GM12878 (cell line): ENCODE measurements at regions not wholly inside any gene's neighbourhood (a gene's known extent, or its start where the extent isn't known, plus 50 kb on each side); places are given as distances from the start of the nearest gene placed in this dataset.

Source experiments
- ATAC-seq: fragments of 200-7000 bp; cut with Tn5 transposase; 3 replicates; pipeline ENCODE4 v1.9.1; 2020; ENCODE audit warnings: mild to moderate bottlenecking, moderate library complexity
- BruUV-seq: library from RNA; stranded (reverse); fragments of 400-500 nt; replicated peaks from 2 replicates; lab custom pipeline; 2021; lab: Mats Ljungman, UMichigan
- CTCF ChIA-PET: fragments of 300-600 bp; sonication (Branson Sonifier 250); formaldehyde crosslinking; extraction: SDS; loops from one replicate; lab custom pipeline; 2021; ENCODE audit warnings: inconsistent platforms; lab: Yijun Ruan, JAX
- POLR2A ChIA-PET: fragments of 350-600 bp; formaldehyde crosslinking; extraction: SDS; loops from one replicate; lab custom pipeline; 2021; ENCODE audit warnings: inconsistent platforms; lab: Charles Lee
- RAD21 ChIA-PET: fragments of 300-600 bp; sonication (Branson Sonifier 250); formaldehyde crosslinking; loops from one replicate; lab custom pipeline; 2023; ENCODE audit warnings: antibody characterized with exemption; ENCODE audit not compliant: unreplicated experiment; lab: Charles Lee
- SMC1A ChIA-PET: fragments of 300-600 bp; sonication (Branson Sonifier 250); formaldehyde crosslinking; loops from one replicate; lab custom pipeline; 2023; ENCODE audit not compliant: unreplicated experiment, uncharacterized antibody; lab: Charles Lee
- DNase-seq: peaks from one replicate; pipeline ENCODE4 v3.0.0-alpha.2; 2011; ENCODE audit warnings: low read depth, low spot score
- FAIRE-seq: peaks from 3 replicates; lab custom pipeline; 2011; peaks lifted over from hg19 to GRCh38; lab: Jason Lieb, UNC
- H2AFZ ChIP-seq: 2 replicates; pipeline ENCODE4 v1.6.0; 2011; ENCODE audit warnings: low read depth, low read length, control low read depth; ENCODE audit not compliant: control insufficient read depth
- H3K27ac ChIP-seq: 2 replicates; pipeline ENCODE4 v1.5.1; 2011; ENCODE audit warnings: control low read depth; ENCODE audit not compliant: control insufficient read depth, insufficient read depth
- H3K27me3 ChIP-seq, 2 experiments: replicated peaks in 1 of 2; 2 replicates each; pipeline versions ENCODE4 v1.6.0 to v1.6.1; 2011; ENCODE audit warnings: low read length in 1 of 2; ENCODE audit not compliant: control insufficient read depth in 2 of 2, insufficient read depth in 2 of 2
- H3K36me3 ChIP-seq, 2 experiments: 2 replicates each; pipeline ENCODE4 v1.5.1; 2011; ENCODE audit warnings: low read length in 1 of 2; ENCODE audit not compliant: control insufficient read depth in 2 of 2, insufficient read depth in 2 of 2
- H3K4me1 ChIP-seq: 2 replicates; pipeline ENCODE4 v1.6.1; 2011; ENCODE audit warnings: mild to moderate bottlenecking, low read length, moderate library complexity, mixed read lengths; ENCODE audit not compliant: control insufficient read depth, insufficient read depth
- H3K4me2 ChIP-seq: 2 replicates; pipeline ENCODE4 v1.6.0; 2011; ENCODE audit warnings: control low read depth; ENCODE audit not compliant: control insufficient read depth, insufficient read depth
- H3K4me3 ChIP-seq: fragments of 200-600 bp; sonication (generic); 2 replicates; pipeline ENCODE4 v1.5.1; 2016
- H3K79me2 ChIP-seq: 2 replicates; pipeline ENCODE4 v1.6.0; 2011; ENCODE audit warnings: low read length; ENCODE audit not compliant: control insufficient read depth, insufficient read depth
- H3K9ac ChIP-seq: 2 replicates; pipeline ENCODE4 v1.8.0; 2011; ENCODE audit warnings: low read length, control low read depth, mixed read lengths; ENCODE audit not compliant: control insufficient read depth, insufficient read depth
- H3K9me3 ChIP-seq: replicated peaks from 3 replicates; pipeline ENCODE4 v1.5.1; 2011; ENCODE audit warnings: mild to moderate bottlenecking, low read length; ENCODE audit not compliant: control insufficient read depth, insufficient read depth
- H4K20me1 ChIP-seq: 2 replicates; pipeline ENCODE4 v1.6.0; 2011; ENCODE audit not compliant: control insufficient read depth, insufficient read depth
- BHLHE40 ChIP-seq, 2 experiments: fragments of 450-650 bp in 1 of 2; IDR thresholded peaks; 2 replicates each; pipeline ENCODE4 v1.6.1; 2011 to 2017; ENCODE audit warnings: low read depth in 2 of 2, borderline replicate concordance in 1 of 2, improper control_type of control experiment in 1 of 2, low read length in 1 of 2, mild to moderate bottlenecking in 1 of 2
- E2F8 ChIP-seq: fragments of 450-650 bp; IDR thresholded peaks from 2 replicates; pipeline ENCODE4 v1.6.1; 2018; ENCODE audit warnings: mild to moderate bottlenecking, low read depth, moderate library complexity; ENCODE audit not compliant: partially characterized antibody
- HDAC6 ChIP-seq: fragments of 200-600 bp; sonication (generic); IDR thresholded peaks from one replicate; pipeline ENCODE4 v1.8.0; 2017; ENCODE audit warnings: antibody characterized with exemption; ENCODE audit not compliant: unreplicated experiment
- MEF2B ChIP-seq: fragments of 450-650 bp; IDR thresholded peaks from 2 replicates; pipeline ENCODE4 v1.6.1; 2018; ENCODE audit warnings: mild to moderate bottlenecking, moderate library complexity; ENCODE audit not compliant: partially characterized antibody, poor library complexity, severe bottlenecking
- NFXL1 ChIP-seq: fragments of 450-650 bp; IDR thresholded peaks from 2 replicates; pipeline ENCODE4 v1.6.1; 2017; ENCODE audit warnings: antibody characterized with exemption, mild to moderate bottlenecking, borderline replicate concordance
- ZBTB11 ChIP-seq: fragments of 450-650 bp; formaldehyde crosslinking; IDR thresholded peaks from 2 replicates; pipeline ENCODE4 v1.5.0; 2022; ENCODE audit warnings: mild to moderate bottlenecking, missing genetic modification characterization
- WGBS: methylation state at CpG from one replicate; pipeline ENCODE4 v1.1.6; 2016; ENCODE audit warnings: low lambda C conversion rate; ENCODE audit not compliant: insufficient replicate concordance, insufficient coverage; ENCODE audit errors: missing lambda C conversion rate; 5-methylcytosine and 5-hydroxymethylcytosine counted together
- in situ Hi-C: fragments of 300-500 bp; cut with MboI; formaldehyde crosslinking; loops from 9 replicates; pipeline ENCODE4 v1.14.3; 2018; ENCODE audit warnings: mixed read lengths
- intact Hi-C: fragments of 100-400 bp; cut with micrococcal nuclease; formaldehyde crosslinking; loops from one replicate; pipeline ENCODE4 v1.14.2; 2022; ENCODE audit not compliant: unreplicated experiment

- H3K36me3 ChIP-seq: no peaks in the 10 kb centered on the region
- DNase-seq (no peak), FAIRE-seq (no peak), ATAC-seq (no peak)
- no peaks in the 10 kb centered on the region for H4K20me1 ChIP-seq
- no peak for TF ChIP-seq HDAC6
- TF ChIP-seq ZBTB11 (CRISPR knock-in tag): no peak
- no peak for TF ChIP-seq E2F8
- no peak for TF ChIP-seq BHLHE40 (IDR thresholded peaks at IDR 0.05; ENCODE audit: borderline replicate concordance in 1 of 2, low read depth in 2 of 2, low read length in 1 of 2)
- no peak for TF ChIP-seq MEF2B
- TF ChIP-seq NFXL1: no peak
- no peak overlapping the region for H3K4me2 ChIP-seq
- no peaks in the 10 kb centered on the region for H3K79me2 ChIP-seq
- no peaks in the 10 kb centered on the region for H3K27me3 ChIP-seq
- ChIA-PET RAD21 (no interaction called here), SMC1A (interaction anchor here (1.3 kb wide), 1 partner anchor 137 kb away, joined by 4 read pairs; no protein-coding TSS in a partner anchor), POLR2A (no interaction called here), CTCF (interaction anchor here (2.3 kb wide), 1 partner anchor 20 kb away, joined by 4 read pairs; no protein-coding TSS in a partner anchor)
- H3K27ac ChIP-seq: no peak overlapping the region
- intact Hi-C loops (no loop called here), in situ Hi-C loops (no loop called here)
- 40% methylated on average over 1 of the region's 1 CpG for WGBS
- no peaks in the 10 kb centered on the region for H3K4me1 ChIP-seq
- no peaks in the 10 kb centered on the region for H3K9me3 ChIP-seq
- H3K4me3 ChIP-seq: no peak overlapping the region
- H3K9ac ChIP-seq: no peak overlapping the region
- BruUV-seq: no TSS peak
- H2AFZ ChIP-seq: no peak overlapping the region
Measured at GRCh38 chr3:17990390-17990789, 248.0 kb upstream of the TBC1D5 start.
